ENCODE measurements at regions not wholly inside any gene's neighbourhood (a gene's known extent, or its start where the extent isn't known, plus 50 kb on each side); places are given as distances from the start of the nearest gene placed in this dataset.

GRCh38 chr2:174697255-174697654 is 67.0 kb downstream of the CHRNA1 start:
- Histone ChIP-seq H3K4me3 (ENCODE audit: low read depth, low read length) (no peak overlapping the region), H3K4me1 (ENCODE audit: control insufficient read depth, insufficient read depth, low read length, poor library complexity, severe bottlenecking) (no peaks in the 10 kb centered on the region), H3K27ac (ENCODE audit: insufficient read depth, low read length, poor library complexity, severe bottlenecking) (no peak overlapping the region), H3K9me3 (ENCODE audit: control insufficient read depth in 2 of 2, low read length in 2 of 2) (no peaks in the 10 kb centered on the region), H3K27me3 (ENCODE audit: control insufficient read depth, insufficient read depth, low read length) (no peaks in the 10 kb centered on the region), H3K36me3 (ENCODE audit: control insufficient read depth, insufficient read depth, low read length) (no peaks in the 10 kb centered on the region)
- peaks cover 0 to 7% (median 0%) of the 10 kb centered on the region in 4 donors for H3K4me1 Mint-ChIP-seq
- peak; percentile 82 for ATAC-seq (ENCODE audit: low read depth in 2 of 2)
- peak overlapping the region in 1 of 3 donors; percentile 24 for H3K27ac Mint-ChIP-seq
- no peaks in the 10 kb centered on the region for H3K36me3 Mint-ChIP-seq
- no peaks in the 10 kb centered on the region for H3K9me3 Mint-ChIP-seq
- H3K4me3 Mint-ChIP-seq, result no peak overlapping the region
- H3K27me3 Mint-ChIP-seq, result peaks cover 31% of the 10 kb centered on the region
- DNase-seq, result peak; percentile 19 to 75 (median 52)

- Mint-ChIP-seq H3K27me3 (peaks cover 27% of the 10 kb centered on the region), H3K36me3 (no peaks in the 10 kb centered on the region), H3K4me1 (peaks cover 0 to 4% (median 0%) of the 10 kb centered on the region in 4 donors)
These were observed 69.4 kb downstream of the CHRNA1 start for GRCh38 chr2:174694920-174695319.

GRCh38 chr2:174694196-174694878 is 69.9 kb downstream of the CHRNA1 start:
- H3K9me3 ChIP-seq (ENCODE audit: control insufficient read depth in 2 of 2, low read length in 2 of 2), result no peaks in the 10 kb centered on the region

More at GRCh38 chr2:174694920-174695319, 69.4 kb downstream of the CHRNA1 start:
- ATAC-seq (ENCODE audit: low read depth in 2 of 2), result no peak
- Mint-ChIP-seq H3K4me3 (no peak overlapping the region), H3K27ac (peak overlapping the region in 1 of 3 donors; percentile 2), H3K9me3 (no peaks in the 10 kb centered on the region)
- H3K36me3 ChIP-seq (ENCODE audit: control insufficient read depth, insufficient read depth, low read length), result no peaks in the 10 kb centered on the region
- no peak for DNase-seq
- no peaks in the 10 kb centered on the region for H3K27me3 ChIP-seq (ENCODE audit: control insufficient read depth, insufficient read depth, low read length)
- H3K27ac ChIP-seq (ENCODE audit: insufficient read depth, low read length, poor library complexity, severe bottlenecking), result no peak overlapping the region
- H3K9me3 ChIP-seq (ENCODE audit: control insufficient read depth in 2 of 2, low read length in 2 of 2), result no peaks in the 10 kb centered on the region
- no peaks in the 10 kb centered on the region for H3K4me1 ChIP-seq (ENCODE audit: control insufficient read depth, insufficient read depth, low read length, poor library complexity, severe bottlenecking)
- no peak overlapping the region for H3K4me3 ChIP-seq (ENCODE audit: low read depth, low read length)

GRCh38 chr2:174693344-174693743 is 70.9 kb downstream of the CHRNA1 start:
- ATAC-seq (ENCODE audit: low read depth in 2 of 2) (no peak), DNase-seq (no peak)
- Mint-ChIP-seq H3K27ac (peak overlapping the region in 1 of 3 donors; percentile 25), H3K36me3 (no peaks in the 10 kb centered on the region), H3K4me1 (peaks cover 0 to 8% (median 1%) of the 10 kb centered on the region in 4 donors), H3K27me3 (peaks cover 23% of the 10 kb centered on the region), H3K9me3 (no peaks in the 10 kb centered on the region), H3K4me3 (no peak overlapping the region)
- no peak overlapping the region for H3K27ac ChIP-seq (ENCODE audit: insufficient read depth, low read length, poor library complexity, severe bottlenecking)
- H3K27me3 ChIP-seq (ENCODE audit: control insufficient read depth, insufficient read depth, low read length), result no peaks in the 10 kb centered on the region
- no peak overlapping the region for H3K4me3 ChIP-seq (ENCODE audit: low read depth, low read length)
- no peaks in the 10 kb centered on the region for H3K9me3 ChIP-seq (ENCODE audit: control insufficient read depth in 2 of 2, low read length in 2 of 2)
- no peaks in the 10 kb centered on the region for H3K36me3 ChIP-seq (ENCODE audit: control insufficient read depth, insufficient read depth, low read length)
- H3K4me1 ChIP-seq (ENCODE audit: control insufficient read depth, insufficient read depth, low read length, poor library complexity, severe bottlenecking), result no peaks in the 10 kb centered on the region

More at GRCh38 chr2:174694196-174694878, 69.9 kb downstream of the CHRNA1 start:
- Mint-ChIP-seq H3K36me3 (no peaks in the 10 kb centered on the region), H3K4me1 (peaks cover 0 to 4% (median 0%) of the 10 kb centered on the region in 4 donors), H3K9me3 (no peaks in the 10 kb centered on the region), H3K27me3 (peaks cover 27% of the 10 kb centered on the region), H3K4me3 (no peak overlapping the region), H3K27ac (peak overlapping the region in 1 of 3 donors; percentile 2)
- ATAC-seq (ENCODE audit: low read depth in 2 of 2) (no peak), DNase-seq (no peak)
- Histone ChIP-seq H3K4me1 (ENCODE audit: control insufficient read depth, insufficient read depth, low read length, poor library complexity, severe bottlenecking) (no peaks in the 10 kb centered on the region), H3K36me3 (ENCODE audit: control insufficient read depth, insufficient read depth, low read length) (no peaks in the 10 kb centered on the region), H3K4me3 (ENCODE audit: low read depth, low read length) (no peak overlapping the region), H3K27ac (ENCODE audit: insufficient read depth, low read length, poor library complexity, severe bottlenecking) (no peak overlapping the region), H3K27me3 (ENCODE audit: control insufficient read depth, insufficient read depth, low read length) (no peaks in the 10 kb centered on the region)

- Histone ChIP-seq H3K4me3 (ENCODE audit: low read depth, low read length) (no peak overlapping the region), H3K4me1 (ENCODE audit: control insufficient read depth, insufficient read depth, low read length, poor library complexity, severe bottlenecking) (peaks cover 5% of the 10 kb centered on the region), H3K27me3 (ENCODE audit: control insufficient read depth, insufficient read depth, low read length) (no peaks in the 10 kb centered on the region), H3K36me3 (ENCODE audit: control insufficient read depth, insufficient read depth, low read length) (no peaks in the 10 kb centered on the region), H3K9me3 (ENCODE audit: control insufficient read depth in 2 of 2, low read length in 2 of 2) (no peaks in the 10 kb centered on the region), H3K27ac (ENCODE audit: insufficient read depth, low read length, poor library complexity, severe bottlenecking) (no peak overlapping the region)
- ATAC-seq (ENCODE audit: low read depth in 2 of 2), result no peak
- Mint-ChIP-seq H3K36me3 (no peaks in the 10 kb centered on the region), H3K4me3 (no peak overlapping the region), H3K27ac (no peak overlapping the region), H3K9me3 (no peaks in the 10 kb centered on the region), H3K27me3 (peaks cover 21% of the 10 kb centered on the region), H3K4me1 (peaks cover 5 to 15% (median 6%) of the 10 kb centered on the region in 4 donors)
- no peak for DNase-seq
These were observed 71.9 kb downstream of the CHRNA1 start for GRCh38 chr2:174692256-174692919.

- peaks cover 5% of the 10 kb centered on the region for H3K4me1 ChIP-seq (ENCODE audit: control insufficient read depth, insufficient read depth, low read length, poor library complexity, severe bottlenecking)
- Mint-ChIP-seq H3K27me3 (peaks cover 21% of the 10 kb centered on the region), H3K4me3 (no peak overlapping the region), H3K36me3 (no peaks in the 10 kb centered on the region), H3K4me1 (peaks cover 5 to 14% (median 6%) of the 10 kb centered on the region in 4 donors), H3K27ac (no peak overlapping the region), H3K9me3 (no peaks in the 10 kb centered on the region)
- H3K9me3 ChIP-seq (ENCODE audit: control insufficient read depth in 2 of 2, low read length in 2 of 2), result no peaks in the 10 kb centered on the region
- DNase-seq (no peak), ATAC-seq (ENCODE audit: low read depth in 2 of 2) (no peak)
- H3K36me3 ChIP-seq (ENCODE audit: control insufficient read depth, insufficient read depth, low read length), result no peaks in the 10 kb centered on the region
- H3K27me3 ChIP-seq (ENCODE audit: control insufficient read depth, insufficient read depth, low read length), result no peaks in the 10 kb centered on the region
- H3K27ac ChIP-seq (ENCODE audit: insufficient read depth, low read length, poor library complexity, severe bottlenecking), result no peak overlapping the region
- no peak overlapping the region for H3K4me3 ChIP-seq (ENCODE audit: low read depth, low read length)
These were observed 73.0 kb downstream of the CHRNA1 start for GRCh38 chr2:174691201-174691779.

GRCh38 chr2:174690026-174690425 is 74.2 kb downstream of the CHRNA1 start:
- Histone ChIP-seq H3K9me3 (ENCODE audit: control insufficient read depth in 2 of 2, low read length in 2 of 2) (no peaks in the 10 kb centered on the region), H3K4me1 (ENCODE audit: control insufficient read depth, insufficient read depth, low read length, poor library complexity, severe bottlenecking) (peaks cover 5% of the 10 kb centered on the region), H3K36me3 (ENCODE audit: control insufficient read depth, insufficient read depth, low read length) (no peaks in the 10 kb centered on the region), H3K27me3 (ENCODE audit: control insufficient read depth, insufficient read depth, low read length) (no peaks in the 10 kb centered on the region), H3K4me3 (ENCODE audit: low read depth, low read length) (no peak overlapping the region), H3K27ac (ENCODE audit: insufficient read depth, low read length, poor library complexity, severe bottlenecking) (no peak overlapping the region)
- no peak overlapping the region for H3K4me3 Mint-ChIP-seq
- H3K9me3 Mint-ChIP-seq, result no peaks in the 10 kb centered on the region
- DNase-seq, result no peak
- no peaks in the 10 kb centered on the region for H3K36me3 Mint-ChIP-seq
- H3K27ac Mint-ChIP-seq, result no peak overlapping the region
- H3K27me3 Mint-ChIP-seq, result peaks cover 12% of the 10 kb centered on the region
- ATAC-seq (ENCODE audit: low read depth in 2 of 2), result no peak
- H3K4me1 Mint-ChIP-seq, result peaks cover 6 to 14% (median 6%) of the 10 kb centered on the region in 4 donors
